ENCODE measurements at regions not wholly inside any gene's neighbourhood (a gene's known extent, or its start where the extent isn't known, plus 50 kb on each side); places are given as distances from the start of the nearest gene placed in this dataset.

GRCh38 chr14:82354126-82354525 lies 820.5 kb upstream of the SEL1L start:
- Histone ChIP-seq H3K9me3 (ENCODE audit: low read length) (no peaks in the 10 kb centered on the region), H3K4me3 (ENCODE audit: low read depth, low read length, poor library complexity, severe bottlenecking) (no peak overlapping the region), H3K9me2 (ENCODE audit: insufficient read depth, low read length) (no peaks in the 10 kb centered on the region), H3K4me1 (ENCODE audit: insufficient read depth, low read length, poor library complexity, severe bottlenecking) (no peaks in the 10 kb centered on the region), H3K36me3 (ENCODE audit: insufficient read depth, low read length) (no peaks in the 10 kb centered on the region), H4K20me1 (ENCODE audit: insufficient read depth, low read length) (no peaks in the 10 kb centered on the region), H2AFZ (ENCODE audit: low read length) (no peak overlapping the region), H3K79me2 (ENCODE audit: insufficient read depth, low read depth, low read length) (no peaks in the 10 kb centered on the region), H3K27ac (ENCODE audit: low read depth, low read length, poor library complexity, severe bottlenecking) (no peak overlapping the region), H3K4me2 (ENCODE audit: low read length) (no peak overlapping the region)
- intact Hi-C loops (cut with micrococcal nuclease; ENCODE audit: unreplicated experiment): no loop called here
- no TSS peak for BruUV-seq (replicated peaks)
- CTCF ChIA-PET (ENCODE audit: unreplicated experiment): no interaction called here
- no peak for DNase-seq (ENCODE audit: low spot score)
- TF ChIP-seq EZH2phosphoT487 (IDR thresholded peaks at IDR 0.05; ENCODE audit: borderline replicate concordance, low read depth, low read length) (no peak), CTCF (conservative IDR thresholded peaks at IDR 0.05; ENCODE audit: low read length) (no peak)
- POLR2A ChIA-PET: interaction anchor here (0.8 to 0.9 kb wide), 2 partner anchors 17 to 22 kb away, joined by 3 read pairs; no protein-coding TSS in a partner anchor

- no peak for DNase-seq (ENCODE audit: low spot score)
- no peaks in the 10 kb centered on the region for H3K4me1 ChIP-seq (ENCODE audit: insufficient read depth, low read length, poor library complexity, severe bottlenecking)
- no peak overlapping the region for H3K4me2 ChIP-seq (ENCODE audit: low read length)
- no peak overlapping the region for H2AFZ ChIP-seq (ENCODE audit: low read length)
- no peak overlapping the region for H3K4me3 ChIP-seq (ENCODE audit: low read depth, low read length, poor library complexity, severe bottlenecking)
- H3K9me3 ChIP-seq (ENCODE audit: low read length): no peaks in the 10 kb centered on the region
- CTCF ChIA-PET (ENCODE audit: unreplicated experiment): no interaction called here
- H3K79me2 ChIP-seq (ENCODE audit: insufficient read depth, low read depth, low read length): no peaks in the 10 kb centered on the region
- H4K20me1 ChIP-seq (ENCODE audit: insufficient read depth, low read length): no peaks in the 10 kb centered on the region
- no peak for TF ChIP-seq EZH2phosphoT487 (IDR thresholded peaks at IDR 0.05; ENCODE audit: borderline replicate concordance, low read depth, low read length)
- no peak for TF ChIP-seq CTCF (conservative IDR thresholded peaks at IDR 0.05; ENCODE audit: low read length)
- H3K9me2 ChIP-seq (ENCODE audit: insufficient read depth, low read length): no peaks in the 10 kb centered on the region
- no TSS peak for BruUV-seq (replicated peaks)
- no peak overlapping the region for H3K27ac ChIP-seq (ENCODE audit: low read depth, low read length, poor library complexity, severe bottlenecking)
- intact Hi-C loops (cut with micrococcal nuclease; ENCODE audit: unreplicated experiment): no loop called here
- POLR2A ChIA-PET: interaction anchor here (0.6 to 1.1 kb wide), 3 partner anchors 29 to 73 kb away, joined by 3 read pairs; no protein-coding TSS in a partner anchor
- H3K36me3 ChIP-seq (ENCODE audit: insufficient read depth, low read length): no peaks in the 10 kb centered on the region
These were observed 825.5 kb upstream of the SEL1L start for GRCh38 chr14:82359201-82359600.

GRCh38 chr14:82362452-82362851 lies 828.8 kb upstream of the SEL1L start:
- no peaks in the 10 kb centered on the region for H3K4me1 ChIP-seq (ENCODE audit: insufficient read depth, low read length, poor library complexity, severe bottlenecking)
- no peak for DNase-seq (ENCODE audit: low spot score)
- POLR2A ChIA-PET: no interaction called here
- H3K4me2 ChIP-seq (ENCODE audit: low read length): no peak overlapping the region
- no peaks in the 10 kb centered on the region for H3K36me3 ChIP-seq (ENCODE audit: insufficient read depth, low read length)
- BruUV-seq (replicated peaks): no TSS peak
- H3K9me3 ChIP-seq (ENCODE audit: low read length): no peaks in the 10 kb centered on the region
- no peaks in the 10 kb centered on the region for H3K9me2 ChIP-seq (ENCODE audit: insufficient read depth, low read length)
- TF ChIP-seq CTCF (conservative IDR thresholded peaks at IDR 0.05; ENCODE audit: low read length) (no peak), EZH2phosphoT487 (IDR thresholded peaks at IDR 0.05; ENCODE audit: borderline replicate concordance, low read depth, low read length) (no peak)
- no peak overlapping the region for H3K27ac ChIP-seq (ENCODE audit: low read depth, low read length, poor library complexity, severe bottlenecking)
- CTCF ChIA-PET (ENCODE audit: unreplicated experiment): no interaction called here
- no peaks in the 10 kb centered on the region for H3K79me2 ChIP-seq (ENCODE audit: insufficient read depth, low read depth, low read length)
- H4K20me1 ChIP-seq (ENCODE audit: insufficient read depth, low read length): no peaks in the 10 kb centered on the region
- intact Hi-C loops (cut with micrococcal nuclease; ENCODE audit: unreplicated experiment): no loop called here
- H3K4me3 ChIP-seq (ENCODE audit: low read depth, low read length, poor library complexity, severe bottlenecking): no peak overlapping the region
- H2AFZ ChIP-seq (ENCODE audit: low read length): no peak overlapping the region

All from OCI-LY7 (cell line).